Neural cell (in vitro differentiated cells): ENCODE measurements at regions not wholly inside any gene's neighbourhood (a gene's known extent, or its start where the extent isn't known, plus 50 kb on each side); places are given as distances from the start of the nearest gene placed in this dataset.

Experiments
- H2AFZ ChIP-seq: fragments of 200-600, 300-800 bp; sonication (generic), shearing (Covaris generic); 2 replicates; pipeline ENCODE4 v1.6.0; 2014; ENCODE audit warnings: low read depth, mild to moderate bottlenecking, antibody characterized with exemption, low read length, moderate library complexity
- H3F3A ChIP-seq: fragments of 200-600 bp; shearing (Covaris generic); 2 replicates; pipeline ENCODE4 v1.6.1; 2016; ENCODE audit warnings: mild to moderate bottlenecking, moderate library complexity, mixed read lengths, antibody characterized with exemption, low read length; ENCODE audit not compliant: insufficient read depth, poor library complexity, severe bottlenecking
- H3K27ac ChIP-seq: fragments of 200-600, 300-800 bp; sonication (generic), shearing (Covaris generic); 2 replicates; pipeline ENCODE4 v1.5.1; 2014; ENCODE audit warnings: mild to moderate bottlenecking, low read length, moderate library complexity
- H3K27me3 ChIP-seq: fragments of 300-800, 200-600 bp; sonication (generic), shearing (Covaris generic); 2 replicates; pipeline ENCODE4 v1.6.0; 2014; ENCODE audit warnings: mild to moderate bottlenecking, low read depth, low read length, moderate library complexity; ENCODE audit not compliant: insufficient read depth
- H3K36me3 ChIP-seq: fragments of 300-800, 200-600 bp; sonication (generic), shearing (Covaris generic); 2 replicates; pipeline ENCODE4 v1.5.1; 2014; ENCODE audit warnings: mild to moderate bottlenecking, antibody characterized with exemption, low read length, moderate library complexity; ENCODE audit not compliant: insufficient read depth
- H3K4me2 ChIP-seq: fragments of 300-800, 200-600 bp; sonication (generic), shearing (Covaris generic); 2 replicates; pipeline ENCODE4 v1.6.0; 2014; ENCODE audit warnings: mild to moderate bottlenecking, low read length
- H3K4me3 ChIP-seq: fragments of 300-800, 200-600 bp; sonication (generic), shearing (Covaris generic); 2 replicates; pipeline ENCODE4 v1.5.1; 2014; ENCODE audit warnings: mild to moderate bottlenecking, low read length, moderate library complexity
- H3K79me2 ChIP-seq: fragments of 200-600 bp; shearing (Covaris generic); replicated peaks from 2 replicates; pipeline ENCODE4 v1.6.0; 2014; ENCODE audit warnings: mild to moderate bottlenecking, low read length, moderate library complexity; ENCODE audit not compliant: insufficient read depth
- H3K9ac ChIP-seq: fragments of 300-800, 200-600 bp; sonication (generic), shearing (Covaris generic); 2 replicates; pipeline ENCODE4 v1.6.1; 2016; ENCODE audit warnings: mild to moderate bottlenecking, low read length, mixed read lengths
- H3K9me2 ChIP-seq: fragments of 200-600 bp; shearing (Covaris generic); 2 replicates; pipeline ENCODE4 v1.6.1; 2016; ENCODE audit warnings: mild to moderate bottlenecking, low read length, mixed read lengths; ENCODE audit not compliant: insufficient read depth
- H3K9me3 ChIP-seq: fragments of 200-600, 300-800 bp; sonication (generic), shearing (Covaris generic); 2 replicates; pipeline ENCODE4 v1.6.1; 2016; ENCODE audit warnings: mild to moderate bottlenecking, mixed run types, low read length, moderate library complexity, mixed read lengths
- H4K20me1 ChIP-seq: fragments of 200-600 bp; shearing (Covaris generic); 2 replicates; pipeline ENCODE4 v1.6.1; 2016; ENCODE audit warnings: mild to moderate bottlenecking, mixed run types; ENCODE audit not compliant: insufficient read depth
- EP300 ChIP-seq: fragments of 450-650 bp; conservative IDR thresholded peaks from 2 replicates; pipeline ENCODE4 v1.6.1; 2014; ENCODE audit warnings: antibody characterized with exemption, mild to moderate bottlenecking, moderate library complexity; ENCODE audit not compliant: poor library complexity, severe bottlenecking
- EZH2 ChIP-seq: fragments of 200-600, 300-800 bp; shearing (Covaris generic), sonication (generic); IDR thresholded peaks from 2 replicates; pipeline ENCODE4 v1.6.1; 2014; ENCODE audit warnings: antibody characterized with exemption, low read length, borderline replicate concordance, mild to moderate bottlenecking; ENCODE audit not compliant: insufficient read depth, poor library complexity, severe bottlenecking
- MXI1 ChIP-seq: fragments of 450-650 bp; conservative IDR thresholded peaks from 2 replicates; pipeline ENCODE4 v1.6.1; 2014; ENCODE audit warnings: antibody characterized with exemption, mild to moderate bottlenecking; ENCODE audit not compliant: poor library complexity, severe bottlenecking
- POLR2AphosphoS5 ChIP-seq: IDR thresholded peaks from 2 replicates; pipeline ENCODE4 v1.6.1; 2012
- RAD21 ChIP-seq: fragments of 450-650 bp; conservative IDR thresholded peaks from 2 replicates; pipeline ENCODE4 v1.6.1; 2014; ENCODE audit warnings: antibody characterized with exemption, mild to moderate bottlenecking, moderate library complexity
- SMC3 ChIP-seq: fragments of 450-650 bp; conservative IDR thresholded peaks from 2 replicates; pipeline ENCODE4 v1.6.1; 2014; ENCODE audit warnings: antibody characterized with exemption, mild to moderate bottlenecking, moderate library complexity; ENCODE audit not compliant: poor library complexity
- TAF1 ChIP-seq: IDR thresholded peaks from 2 replicates; pipeline ENCODE4 v1.6.1; 2012; ENCODE audit warnings: low read depth
- TF ChIP-seq, protein P1 (sequence below): IDR thresholded peaks from 2 replicates; pipeline ENCODE4 v1.6.1; 2012; ENCODE audit warnings: borderline replicate concordance
- TF ChIP-seq, protein P2 (sequence below): fragments of 450-650 bp; IDR thresholded peaks from 2 replicates; pipeline ENCODE4 v1.5.1; 2014; ENCODE audit warnings: antibody characterized with exemption, mild to moderate bottlenecking, moderate library complexity; ENCODE audit not compliant: poor library complexity, severe bottlenecking

DNA sequence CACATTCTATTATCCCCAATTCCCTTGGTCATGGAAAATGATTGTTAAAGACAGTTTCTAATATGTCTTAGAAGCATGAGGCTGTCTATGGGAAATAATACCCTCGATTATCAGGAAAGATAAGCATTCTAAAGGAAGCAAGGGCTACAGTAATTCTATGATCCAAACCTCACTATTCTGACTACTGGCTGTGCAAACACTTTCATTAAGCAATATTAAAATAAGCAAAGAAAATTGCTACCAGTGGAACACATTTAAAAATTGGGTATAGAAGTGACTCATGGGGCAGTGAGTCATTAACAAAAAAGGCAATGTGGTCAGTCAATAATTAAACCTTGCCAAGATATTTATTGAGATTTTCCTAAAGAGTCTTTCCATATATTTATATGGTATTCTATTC, 1415.2 kb upstream of the TENM4 start:
- H3K79me2 ChIP-seq: no peaks in the 10 kb centered on the region
- TF ChIP-seq, protein P1, sequence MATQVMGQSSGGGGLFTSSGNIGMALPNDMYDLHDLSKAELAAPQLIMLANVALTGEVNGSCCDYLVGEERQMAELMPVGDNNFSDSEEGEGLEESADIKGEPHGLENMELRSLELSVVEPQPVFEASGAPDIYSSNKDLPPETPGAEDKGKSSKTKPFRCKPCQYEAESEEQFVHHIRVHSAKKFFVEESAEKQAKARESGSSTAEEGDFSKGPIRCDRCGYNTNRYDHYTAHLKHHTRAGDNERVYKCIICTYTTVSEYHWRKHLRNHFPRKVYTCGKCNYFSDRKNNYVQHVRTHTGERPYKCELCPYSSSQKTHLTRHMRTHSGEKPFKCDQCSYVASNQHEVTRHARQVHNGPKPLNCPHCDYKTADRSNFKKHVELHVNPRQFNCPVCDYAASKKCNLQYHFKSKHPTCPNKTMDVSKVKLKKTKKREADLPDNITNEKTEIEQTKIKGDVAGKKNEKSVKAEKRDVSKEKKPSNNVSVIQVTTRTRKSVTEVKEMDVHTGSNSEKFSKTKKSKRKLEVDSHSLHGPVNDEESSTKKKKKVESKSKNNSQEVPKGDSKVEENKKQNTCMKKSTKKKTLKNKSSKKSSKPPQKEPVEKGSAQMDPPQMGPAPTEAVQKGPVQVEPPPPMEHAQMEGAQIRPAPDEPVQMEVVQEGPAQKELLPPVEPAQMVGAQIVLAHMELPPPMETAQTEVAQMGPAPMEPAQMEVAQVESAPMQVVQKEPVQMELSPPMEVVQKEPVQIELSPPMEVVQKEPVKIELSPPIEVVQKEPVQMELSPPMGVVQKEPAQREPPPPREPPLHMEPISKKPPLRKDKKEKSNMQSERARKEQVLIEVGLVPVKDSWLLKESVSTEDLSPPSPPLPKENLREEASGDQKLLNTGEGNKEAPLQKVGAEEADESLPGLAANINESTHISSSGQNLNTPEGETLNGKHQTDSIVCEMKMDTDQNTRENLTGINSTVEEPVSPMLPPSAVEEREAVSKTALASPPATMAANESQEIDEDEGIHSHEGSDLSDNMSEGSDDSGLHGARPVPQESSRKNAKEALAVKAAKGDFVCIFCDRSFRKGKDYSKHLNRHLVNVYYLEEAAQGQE: no peak
- TF ChIP-seq, protein P2, sequence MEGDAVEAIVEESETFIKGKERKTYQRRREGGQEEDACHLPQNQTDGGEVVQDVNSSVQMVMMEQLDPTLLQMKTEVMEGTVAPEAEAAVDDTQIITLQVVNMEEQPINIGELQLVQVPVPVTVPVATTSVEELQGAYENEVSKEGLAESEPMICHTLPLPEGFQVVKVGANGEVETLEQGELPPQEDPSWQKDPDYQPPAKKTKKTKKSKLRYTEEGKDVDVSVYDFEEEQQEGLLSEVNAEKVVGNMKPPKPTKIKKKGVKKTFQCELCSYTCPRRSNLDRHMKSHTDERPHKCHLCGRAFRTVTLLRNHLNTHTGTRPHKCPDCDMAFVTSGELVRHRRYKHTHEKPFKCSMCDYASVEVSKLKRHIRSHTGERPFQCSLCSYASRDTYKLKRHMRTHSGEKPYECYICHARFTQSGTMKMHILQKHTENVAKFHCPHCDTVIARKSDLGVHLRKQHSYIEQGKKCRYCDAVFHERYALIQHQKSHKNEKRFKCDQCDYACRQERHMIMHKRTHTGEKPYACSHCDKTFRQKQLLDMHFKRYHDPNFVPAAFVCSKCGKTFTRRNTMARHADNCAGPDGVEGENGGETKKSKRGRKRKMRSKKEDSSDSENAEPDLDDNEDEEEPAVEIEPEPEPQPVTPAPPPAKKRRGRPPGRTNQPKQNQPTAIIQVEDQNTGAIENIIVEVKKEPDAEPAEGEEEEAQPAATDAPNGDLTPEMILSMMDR: no peak
- TF ChIP-seq TAF1 (no peak), EP300 (no peak), EZH2 (no peak), SMC3 (no peak), RAD21 (no peak), MXI1 (no peak), POLR2AphosphoS5 (no peak)
- H3F3A ChIP-seq: no peaks in the 10 kb centered on the region
- no peak overlapping the region for H3K4me3 ChIP-seq
- H3K4me2 ChIP-seq: no peak overlapping the region
- no peaks in the 10 kb centered on the region for H3K27me3 ChIP-seq
- H3K9me2 ChIP-seq: no peaks in the 10 kb centered on the region
- no peaks in the 10 kb centered on the region for H4K20me1 ChIP-seq
- H3K27ac ChIP-seq: no peak overlapping the region
- no peak overlapping the region for H2AFZ ChIP-seq
- no peak overlapping the region for H3K9ac ChIP-seq
- no peaks in the 10 kb centered on the region for H3K36me3 ChIP-seq
- H3K9me3 ChIP-seq: no peaks in the 10 kb centered on the region

DNA sequence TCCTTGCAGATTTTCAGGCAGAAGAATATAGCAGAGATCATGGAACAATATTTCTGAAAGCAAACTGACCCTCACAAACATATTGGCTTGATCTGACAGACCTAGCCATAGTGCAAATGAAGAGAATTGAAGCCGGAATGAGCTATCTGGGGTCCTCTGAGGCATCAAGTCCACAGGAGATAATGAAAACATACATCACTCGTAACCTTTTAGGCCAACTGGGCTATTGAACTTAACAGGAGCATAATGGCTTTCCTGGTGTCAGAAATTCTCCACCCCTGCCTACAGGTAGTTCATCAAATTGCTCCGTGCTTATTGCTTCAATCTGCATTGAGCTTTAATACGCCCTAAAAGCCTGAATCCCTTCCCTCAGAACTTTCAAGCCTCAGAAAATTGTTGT, 1414.6 kb upstream of the TENM4 start:
- Histone ChIP-seq H3K9me3 (no peaks in the 10 kb centered on the region), H2AFZ (no peak overlapping the region), H3K9me2 (no peaks in the 10 kb centered on the region), H3K4me2 (no peak overlapping the region), H3F3A (no peaks in the 10 kb centered on the region), H4K20me1 (no peaks in the 10 kb centered on the region), H3K9ac (no peak overlapping the region), H3K27me3 (no peaks in the 10 kb centered on the region), H3K36me3 (no peaks in the 10 kb centered on the region), H3K4me3 (no peak overlapping the region), H3K27ac (no peak overlapping the region), H3K79me2 (no peaks in the 10 kb centered on the region)
- no peak for TF ChIP-seq RAD21
- TF ChIP-seq MXI1: no peak
- TF ChIP-seq SMC3: no peak
- TF ChIP-seq POLR2AphosphoS5: no peak
- TF ChIP-seq, protein P2: no peak
- no peak for TF ChIP-seq TAF1
- no peak for TF ChIP-seq EZH2
- TF ChIP-seq, protein P1: no peak
